ENCODE measurements at regions not wholly inside any gene's neighbourhood (a gene's known extent, or its start where the extent isn't known, plus 50 kb on each side); places are given as distances from the start of the nearest gene placed in this dataset.

DNA sequence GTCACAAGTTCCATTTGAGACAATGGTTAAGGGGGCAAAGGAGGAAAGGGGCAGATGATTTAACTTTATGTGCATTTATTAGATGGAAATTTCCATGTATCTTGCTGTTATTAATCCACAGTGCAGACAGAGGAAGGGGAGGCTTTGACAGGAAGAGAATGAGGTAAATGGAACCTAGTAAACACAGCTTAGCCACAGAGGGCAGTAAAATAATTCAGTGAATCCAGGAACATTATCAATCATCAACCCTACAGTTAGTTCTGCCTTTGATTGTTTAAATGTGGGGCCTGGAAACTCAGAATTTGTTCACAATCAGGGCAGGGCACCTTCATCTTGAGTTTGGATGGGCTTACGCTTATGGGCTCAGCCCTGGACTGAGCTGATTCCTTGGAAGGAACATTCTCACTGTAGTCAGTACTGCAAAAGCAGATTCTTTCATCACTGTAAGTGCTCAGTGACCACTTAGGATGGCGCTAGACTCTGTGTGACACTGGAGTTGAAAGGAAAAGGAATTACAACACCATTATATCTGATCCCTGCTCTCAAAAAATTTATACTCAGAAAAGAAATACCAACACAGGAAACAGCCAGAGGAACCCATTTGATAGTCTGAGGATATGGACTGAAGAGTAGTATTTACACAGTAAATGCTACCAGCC lies 169.5 kb downstream of the PIK3R1 start:
- no peak overlapping the region for H3K27ac Mint-ChIP-seq
- no peak overlapping the region for H3K4me3 Mint-ChIP-seq
- peaks cover 19% of the 10 kb centered on the region for H3K27me3 Mint-ChIP-seq

DNA sequence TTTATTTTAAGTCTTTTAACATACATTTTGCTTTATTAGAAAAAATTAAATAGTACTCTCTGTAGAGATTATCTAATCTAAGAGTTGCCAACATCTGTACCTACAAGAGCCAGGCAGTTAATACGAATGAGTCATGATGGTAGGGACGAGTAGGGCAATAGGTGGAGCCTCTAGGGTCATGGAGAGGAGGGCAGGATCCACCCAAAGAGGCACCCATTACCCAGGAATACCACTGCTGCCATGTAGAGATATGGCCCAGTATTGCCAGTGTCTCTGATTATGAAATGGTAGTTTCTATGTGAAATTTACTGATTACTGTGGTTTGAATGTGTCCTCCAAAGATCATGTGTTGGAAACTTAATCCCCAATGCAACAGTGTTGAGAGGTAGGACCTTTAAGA lies 170.4 kb downstream of the PIK3R1 start:
- ChIA-PET POLR2A (no interaction called here), CTCF (no interaction called here)
- DNase-seq (no peak), ATAC-seq (ENCODE audit: low read depth) (no peak)
- WGBS (ENCODE audit: insufficient coverage), result 100% methylated on average over 2 of the region's 2 CpGs
- Mint-ChIP-seq H3K9me3 (ENCODE audit: insufficient read depth) (no peaks in the 10 kb centered on the region), H3K27ac (no peak overlapping the region), H3K4me3 (no peak overlapping the region), H3K27me3 (peaks cover 19% of the 10 kb centered on the region), H3K4me1 (peaks cover 9% of the 10 kb centered on the region)
- H3K4me1 ChIP-seq (ENCODE audit: control insufficient read depth in 2 of 2, insufficient read depth in 2 of 2, low read length in 2 of 2), result peaks cover 0 to 4% of the 10 kb centered on the region in 2 donors
- no peak overlapping the region for H3K27ac ChIP-seq (ENCODE audit: low read length in 2 of 2)
- H2AFZ ChIP-seq (ENCODE audit: insufficient read depth, low read depth, low read length, poor library complexity, severe bottlenecking), result no peak overlapping the region
- no peak overlapping the region for H3K4me3 ChIP-seq (ENCODE audit: control extremely low read depth in 1 of 5, extremely low read depth in 1 of 5, insufficient read depth in 1 of 5, low read depth in 2 of 5, low read length in 4 of 5)
- no peaks in the 10 kb centered on the region for H3K27me3 ChIP-seq (replicated peaks in 1 of 4; ENCODE audit: control extremely low read depth in 1 of 4, control insufficient read depth in 3 of 4, insufficient read depth in 4 of 4, low read length in 3 of 4)
- no peaks in the 10 kb centered on the region for H3K79me2 ChIP-seq (ENCODE audit: control insufficient read depth, insufficient read depth, low read length)
- no peaks in the 10 kb centered on the region for H3K36me3 ChIP-seq (replicated peaks in 1 of 2; ENCODE audit: control extremely low read depth in 1 of 2, control insufficient read depth in 1 of 2, extremely low read depth in 1 of 2, insufficient read depth in 2 of 2, low read length in 1 of 2)
- H3K9ac ChIP-seq (ENCODE audit: low read length), result no peak overlapping the region
- H3K9me3 ChIP-seq (ENCODE audit: control extremely low read depth in 1 of 3, control insufficient read depth in 2 of 3, insufficient read depth in 1 of 3, low read length in 2 of 3), result no peaks in the 10 kb centered on the region
- intact Hi-C loops (cut with micrococcal nuclease), result no loop called here
- H4K20me1 ChIP-seq (ENCODE audit: control insufficient read depth, insufficient read depth, low read length, poor library complexity, severe bottlenecking), result no peaks in the 10 kb centered on the region
- no peak overlapping the region for H3K4me2 ChIP-seq (replicated peaks; ENCODE audit: low read depth, low read length, poor library complexity, severe bottlenecking)
- no peak for TF ChIP-seq EZH2 (IDR thresholded peaks at IDR 0.05; ENCODE audit: borderline replicate concordance, insufficient read depth, low read depth, low read length, poor library complexity, severe bottlenecking)
- TF ChIP-seq, protein P1, sequence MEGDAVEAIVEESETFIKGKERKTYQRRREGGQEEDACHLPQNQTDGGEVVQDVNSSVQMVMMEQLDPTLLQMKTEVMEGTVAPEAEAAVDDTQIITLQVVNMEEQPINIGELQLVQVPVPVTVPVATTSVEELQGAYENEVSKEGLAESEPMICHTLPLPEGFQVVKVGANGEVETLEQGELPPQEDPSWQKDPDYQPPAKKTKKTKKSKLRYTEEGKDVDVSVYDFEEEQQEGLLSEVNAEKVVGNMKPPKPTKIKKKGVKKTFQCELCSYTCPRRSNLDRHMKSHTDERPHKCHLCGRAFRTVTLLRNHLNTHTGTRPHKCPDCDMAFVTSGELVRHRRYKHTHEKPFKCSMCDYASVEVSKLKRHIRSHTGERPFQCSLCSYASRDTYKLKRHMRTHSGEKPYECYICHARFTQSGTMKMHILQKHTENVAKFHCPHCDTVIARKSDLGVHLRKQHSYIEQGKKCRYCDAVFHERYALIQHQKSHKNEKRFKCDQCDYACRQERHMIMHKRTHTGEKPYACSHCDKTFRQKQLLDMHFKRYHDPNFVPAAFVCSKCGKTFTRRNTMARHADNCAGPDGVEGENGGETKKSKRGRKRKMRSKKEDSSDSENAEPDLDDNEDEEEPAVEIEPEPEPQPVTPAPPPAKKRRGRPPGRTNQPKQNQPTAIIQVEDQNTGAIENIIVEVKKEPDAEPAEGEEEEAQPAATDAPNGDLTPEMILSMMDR (IDR thresholded peaks at IDR 0.05), result no peak

More for the DNA sequence above, 169.5 kb downstream of the PIK3R1 start:
- no peaks in the 10 kb centered on the region for H3K9me3 Mint-ChIP-seq (ENCODE audit: insufficient read depth)
- TF ChIP-seq, protein P1 (IDR thresholded peaks at IDR 0.05), result no peak
- no peak for TF ChIP-seq EZH2 (IDR thresholded peaks at IDR 0.05; ENCODE audit: borderline replicate concordance, insufficient read depth, low read depth, low read length, poor library complexity, severe bottlenecking)
- Histone ChIP-seq H3K27ac (ENCODE audit: low read length in 2 of 2) (no peak overlapping the region), H3K27me3 (replicated peaks in 1 of 4; ENCODE audit: control extremely low read depth in 1 of 4, control insufficient read depth in 3 of 4, insufficient read depth in 4 of 4, low read length in 3 of 4) (no peaks in the 10 kb centered on the region), H3K4me2 (replicated peaks; ENCODE audit: low read depth, low read length, poor library complexity, severe bottlenecking) (no peak overlapping the region), H3K9ac (ENCODE audit: low read length) (no peak overlapping the region), H3K79me2 (ENCODE audit: control insufficient read depth, insufficient read depth, low read length) (no peaks in the 10 kb centered on the region), H2AFZ (ENCODE audit: insufficient read depth, low read depth, low read length, poor library complexity, severe bottlenecking) (no peak overlapping the region), H4K20me1 (ENCODE audit: control insufficient read depth, insufficient read depth, low read length, poor library complexity, severe bottlenecking) (no peaks in the 10 kb centered on the region), H3K4me3 (ENCODE audit: control extremely low read depth in 1 of 5, extremely low read depth in 1 of 5, insufficient read depth in 1 of 5, low read depth in 2 of 5, low read length in 4 of 5) (no peak overlapping the region), H3K4me1 (ENCODE audit: control insufficient read depth in 2 of 2, insufficient read depth in 2 of 2, low read length in 2 of 2) (peaks cover 4 to 7% of the 10 kb centered on the region in 2 donors), H3K9me3 (ENCODE audit: control extremely low read depth in 1 of 3, control insufficient read depth in 2 of 3, insufficient read depth in 1 of 3, low read length in 2 of 3) (no peaks in the 10 kb centered on the region), H3K36me3 (replicated peaks in 1 of 2; ENCODE audit: control extremely low read depth in 1 of 2, control insufficient read depth in 1 of 2, extremely low read depth in 1 of 2, insufficient read depth in 2 of 2, low read length in 1 of 2) (no peaks in the 10 kb centered on the region)
- WGBS (ENCODE audit: insufficient coverage), result 100% methylated on average over 1 of the region's 2 CpGs
- ChIA-PET CTCF (no interaction called here), POLR2A (no interaction called here)
- ATAC-seq (ENCODE audit: low read depth), result no peak
- intact Hi-C loops (cut with micrococcal nuclease), result no loop called here
- DNase-seq, result no peak
- peaks cover 13% of the 10 kb centered on the region for H3K4me1 Mint-ChIP-seq
